Right atrium auricular region (tissue), 2 donors: ENCODE measurements at regions not wholly inside any gene's neighbourhood (a gene's known extent, or its start where the extent isn't known, plus 50 kb on each side); places are given as distances from the start of the nearest gene placed in this dataset.

Experiments
- DNase-seq: peaks from one replicate; pipeline ENCODE4 v3.0.0-alpha.2; 2019; ENCODE audit warnings: low spot score
- H3K27ac ChIP-seq, 2 donors: fragments of 200-600 bp; sonication (generic); 1 replicate in 1 of 2; 2 replicates in 1 of 2; pipeline ENCODE4 v1.5.1; 2016 to 2019
- H3K27me3 ChIP-seq, 2 donors: fragments of 200-600 bp; sonication (generic); one replicate each; pipeline versions ENCODE4 v1.5.1 to v1.6.0; 2017 to 2019
- H3K36me3 ChIP-seq: fragments of 200-600 bp; sonication (generic); one replicate; pipeline ENCODE4 v1.5.1; 2016
- H3K4me1 ChIP-seq, 2 donors: fragments of 200-600 bp; sonication (generic); one replicate each; pipeline versions ENCODE4 v1.5.1 to v1.6.0; 2017 to 2019
- H3K4me3 ChIP-seq, 2 donors: fragments of 200-600 bp; sonication (generic); 1 replicate in 1 of 2; 2 replicates in 1 of 2; pipeline ENCODE4 v1.5.1; 2017 to 2019; ENCODE audit warnings: mild to moderate bottlenecking in 1 of 2, moderate library complexity in 1 of 2
- H3K9me3 ChIP-seq, 2 donors: fragments of 200-600 bp; sonication (generic); one replicate each; pipeline ENCODE4 v1.5.1; 2019
- TF ChIP-seq, protein P1 (sequence below), 2 donors: fragments of 200-600 bp; sonication (generic); IDR thresholded peaks; one replicate each; pipeline ENCODE4 v1.5.1; 2019; ENCODE audit warnings: antibody characterized with exemption in 2 of 2

- no peak for DNase-seq
Measured at GRCh38 chr4:160947653-160948052, 1216.1 kb downstream of the FSTL5 start.

DNA sequence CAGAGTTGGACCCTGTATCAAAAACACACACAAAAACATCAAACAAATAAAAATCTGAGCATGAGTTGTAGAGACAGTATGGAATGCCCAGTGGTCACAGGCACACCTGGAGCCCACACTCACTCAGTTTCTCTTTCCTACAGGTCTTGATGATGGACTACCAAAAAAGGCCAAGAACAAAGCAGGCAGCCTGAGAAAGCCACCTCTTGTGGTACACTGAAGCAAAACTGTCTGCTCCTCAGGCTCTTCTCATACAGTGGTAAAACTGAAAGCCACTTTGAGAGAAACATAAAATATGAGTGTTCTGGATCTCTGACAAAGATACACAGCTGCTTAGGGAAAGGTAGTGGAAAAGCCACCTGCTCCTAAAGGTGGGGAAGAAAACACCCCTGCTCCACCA, 1206.9 kb downstream of the FSTL5 start:
- Histone ChIP-seq H3K36me3 (no peaks in the 10 kb centered on the region), H3K27me3 (no peaks in the 10 kb centered on the region), H3K9me3 (no peaks in the 10 kb centered on the region), H3K4me1 (no peaks in the 10 kb centered on the region), H3K27ac (no peak overlapping the region), H3K4me3 (no peak overlapping the region)
- no peak for DNase-seq
- TF ChIP-seq, protein P1, sequence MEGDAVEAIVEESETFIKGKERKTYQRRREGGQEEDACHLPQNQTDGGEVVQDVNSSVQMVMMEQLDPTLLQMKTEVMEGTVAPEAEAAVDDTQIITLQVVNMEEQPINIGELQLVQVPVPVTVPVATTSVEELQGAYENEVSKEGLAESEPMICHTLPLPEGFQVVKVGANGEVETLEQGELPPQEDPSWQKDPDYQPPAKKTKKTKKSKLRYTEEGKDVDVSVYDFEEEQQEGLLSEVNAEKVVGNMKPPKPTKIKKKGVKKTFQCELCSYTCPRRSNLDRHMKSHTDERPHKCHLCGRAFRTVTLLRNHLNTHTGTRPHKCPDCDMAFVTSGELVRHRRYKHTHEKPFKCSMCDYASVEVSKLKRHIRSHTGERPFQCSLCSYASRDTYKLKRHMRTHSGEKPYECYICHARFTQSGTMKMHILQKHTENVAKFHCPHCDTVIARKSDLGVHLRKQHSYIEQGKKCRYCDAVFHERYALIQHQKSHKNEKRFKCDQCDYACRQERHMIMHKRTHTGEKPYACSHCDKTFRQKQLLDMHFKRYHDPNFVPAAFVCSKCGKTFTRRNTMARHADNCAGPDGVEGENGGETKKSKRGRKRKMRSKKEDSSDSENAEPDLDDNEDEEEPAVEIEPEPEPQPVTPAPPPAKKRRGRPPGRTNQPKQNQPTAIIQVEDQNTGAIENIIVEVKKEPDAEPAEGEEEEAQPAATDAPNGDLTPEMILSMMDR (IDR thresholded peaks at IDR 0.05): no peak

More at GRCh38 chr4:160947653-160948052, 1216.1 kb downstream of the FSTL5 start:
- TF ChIP-seq, protein P1 (IDR thresholded peaks at IDR 0.05): no peak
- no peaks in the 10 kb centered on the region for H3K36me3 ChIP-seq
- no peak overlapping the region for H3K27ac ChIP-seq
- no peaks in the 10 kb centered on the region for H3K4me1 ChIP-seq
- H3K9me3 ChIP-seq: peaks cover 0 to 5% of the 10 kb centered on the region in 2 donors
- no peak overlapping the region for H3K4me3 ChIP-seq
- no peaks in the 10 kb centered on the region for H3K27me3 ChIP-seq

GRCh38 chr4:160969925-160970324, 1193.9 kb downstream of the FSTL5 start:
- Histone ChIP-seq H3K27ac (no peak overlapping the region), H3K36me3 (no peaks in the 10 kb centered on the region), H3K4me3 (no peak overlapping the region), H3K4me1 (no peaks in the 10 kb centered on the region), H3K27me3 (no peaks in the 10 kb centered on the region), H3K9me3 (no peaks in the 10 kb centered on the region)
- TF ChIP-seq, protein P1 (IDR thresholded peaks at IDR 0.05): no peak
- no peak for DNase-seq

- H3K4me3 ChIP-seq: no peak overlapping the region
- H3K4me1 ChIP-seq: no peaks in the 10 kb centered on the region
- no peak overlapping the region for H3K27ac ChIP-seq
- TF ChIP-seq, protein P1 (IDR thresholded peaks at IDR 0.05): no peak
- no peaks in the 10 kb centered on the region for H3K9me3 ChIP-seq
- H3K27me3 ChIP-seq: no peaks in the 10 kb centered on the region
- H3K36me3 ChIP-seq: no peaks in the 10 kb centered on the region
- DNase-seq: no peak
Measured at GRCh38 chr4:160980091-160980490, 1183.7 kb downstream of the FSTL5 start.

GRCh38 chr4:160981083-160981482, 1182.7 kb downstream of the FSTL5 start:
- H3K27ac ChIP-seq: no peak overlapping the region
- H3K9me3 ChIP-seq: no peaks in the 10 kb centered on the region
- H3K27me3 ChIP-seq: no peaks in the 10 kb centered on the region
- TF ChIP-seq, protein P1 (IDR thresholded peaks at IDR 0.05): no peak
- no peaks in the 10 kb centered on the region for H3K36me3 ChIP-seq
- no peak for DNase-seq
- no peak overlapping the region for H3K4me3 ChIP-seq
- no peaks in the 10 kb centered on the region for H3K4me1 ChIP-seq

DNA sequence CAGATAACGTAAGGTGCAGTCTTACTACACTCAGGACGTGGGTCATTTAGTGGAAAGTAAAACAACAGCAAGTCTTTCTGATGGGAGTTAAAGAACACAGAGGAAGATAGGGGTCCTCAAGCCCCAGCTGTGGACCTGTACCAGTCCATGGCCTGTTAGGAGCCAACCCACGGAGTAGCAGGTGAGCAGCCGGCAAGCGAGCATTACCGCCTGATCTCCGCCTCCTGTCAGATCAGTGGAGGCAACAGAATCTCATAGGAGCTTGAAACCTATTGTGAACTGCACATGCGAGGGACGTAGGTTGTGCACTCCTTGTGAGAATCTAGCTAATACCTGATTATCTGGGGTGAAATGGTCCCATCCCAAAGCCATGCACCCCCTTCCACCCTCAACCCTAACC, 1180.8 kb downstream of the FSTL5 start:
- no peak for DNase-seq
- TF ChIP-seq, protein P1 (IDR thresholded peaks at IDR 0.05): no peak
- Histone ChIP-seq H3K4me1 (no peaks in the 10 kb centered on the region), H3K27me3 (no peaks in the 10 kb centered on the region), H3K27ac (no peak overlapping the region), H3K9me3 (no peaks in the 10 kb centered on the region), H3K36me3 (no peaks in the 10 kb centered on the region), H3K4me3 (no peak overlapping the region)
